GM12891 (cell line): ENCODE measurements at regions not wholly inside any gene's neighbourhood (a gene's known extent, or its start where the extent isn't known, plus 50 kb on each side); places are given as distances from the start of the nearest gene placed in this dataset.

Source experiments
- DNase-seq: peaks from one replicate; pipeline ENCODE4 v3.0.0; 2011; ENCODE audit warnings: low spot score; ENCODE audit not compliant: insufficient read length
- FAIRE-seq: peaks from 2 replicates; lab custom pipeline; 2011; peaks lifted over from hg19 to GRCh38; lab: Jason Lieb, UNC
- PAX5 ChIP-seq: IDR thresholded peaks from 2 replicates; pipeline ENCODE4 v1.6.1; 2011; ENCODE audit warnings: low read length, moderate library complexity, mild to moderate bottlenecking; ENCODE audit not compliant: insufficient read depth, severe bottlenecking
- POLR2A ChIP-seq: IDR thresholded peaks from 2 replicates; pipeline ENCODE4 v1.6.1; 2011; ENCODE audit warnings: low read depth, low read length, control low read depth
- POLR2AphosphoS5 ChIP-seq: IDR thresholded peaks from 2 replicates; pipeline ENCODE4 v1.6.1; 2011; ENCODE audit warnings: low read depth, low read length, control low read depth
- POU2F2 ChIP-seq: IDR thresholded peaks from 2 replicates; pipeline ENCODE4 v1.6.1; 2011; ENCODE audit warnings: low read depth, mild to moderate bottlenecking, control low read depth, low read length, moderate library complexity
- SPI1 ChIP-seq: IDR thresholded peaks from 2 replicates; pipeline ENCODE4 v1.6.1; 2011; ENCODE audit warnings: low read depth, low read length, control low read depth
- TAF1 ChIP-seq: IDR thresholded peaks from 2 replicates; pipeline ENCODE4 v1.6.1; 2011; ENCODE audit warnings: low read depth, low read length, control low read depth

DNA sequence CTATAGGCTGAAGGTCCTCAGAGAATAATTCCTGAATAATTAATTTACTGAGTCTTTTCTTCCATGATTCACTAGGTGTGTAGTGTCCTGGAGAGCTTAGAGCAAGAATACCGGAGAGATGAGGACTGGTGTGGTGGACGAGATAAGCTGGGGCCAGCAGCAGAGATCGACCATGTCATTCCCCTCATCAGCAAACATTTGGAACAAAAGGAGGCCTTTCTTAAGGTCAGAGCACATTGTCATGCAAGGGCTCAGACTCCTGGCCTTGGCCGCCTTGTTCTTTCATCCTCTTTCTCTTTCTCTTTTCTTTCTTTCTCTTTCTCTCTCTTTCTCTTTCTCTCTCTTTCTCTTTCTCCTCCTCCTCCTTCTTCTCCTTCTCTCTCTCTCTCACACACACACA is 291.4 kb upstream of the UMPS start:
- no peak for FAIRE-seq
- DNase-seq = no peak
- TF ChIP-seq POLR2A (no peak), TAF1 (no peak), SPI1 (no peak), POLR2AphosphoS5 (no peak)

GRCh38 chr3:124439603-124440002 is 290.6 kb upstream of the UMPS start:
- no peak for DNase-seq
- TF ChIP-seq TAF1 = no peak
- no peak for TF ChIP-seq POU2F2
- TF ChIP-seq PAX5 = no peak
- no peak for TF ChIP-seq POLR2AphosphoS5
- no peak for TF ChIP-seq SPI1
- no peak for TF ChIP-seq POLR2A
- no peak for FAIRE-seq

DNA sequence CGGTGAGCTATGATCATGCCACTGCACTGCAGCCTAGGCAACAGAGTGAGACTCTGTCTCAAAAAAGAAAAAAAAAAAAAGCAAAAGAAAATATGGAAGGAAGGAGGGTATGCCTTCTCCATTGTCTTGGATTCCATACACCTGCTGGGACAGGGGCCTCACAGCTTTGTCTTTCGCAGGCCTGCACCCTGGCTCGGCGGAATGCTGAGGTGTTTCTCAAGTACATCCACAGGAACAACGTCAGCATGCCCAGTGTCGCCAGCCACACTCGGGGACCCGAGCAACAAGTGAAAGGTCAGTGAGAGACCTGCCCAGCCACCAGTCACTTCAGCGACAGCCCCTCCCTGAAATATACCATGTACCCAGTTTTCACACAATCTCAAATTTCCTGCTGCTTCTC is 288.5 kb upstream of the UMPS start:
- FAIRE-seq (no peak), DNase-seq (no peak)
- TF ChIP-seq POLR2AphosphoS5 (no peak), PAX5 (no peak)

- no peak for DNase-seq
- FAIRE-seq = no peak
- TF ChIP-seq PAX5 (no peak), POU2F2 (no peak), TAF1 (no peak), SPI1 (no peak), POLR2AphosphoS5 (no peak), POLR2A (no peak)
Measured at GRCh38 chr3:124442463-124442862, 287.8 kb upstream of the UMPS start.

- FAIRE-seq = no peak
- TF ChIP-seq TAF1 (no peak), PAX5 (no peak), POLR2A (no peak), POU2F2 (no peak), SPI1 (no peak)
- no peak for DNase-seq
Measured at GRCh38 chr3:124443446-124443845, 286.8 kb upstream of the UMPS start.

DNA sequence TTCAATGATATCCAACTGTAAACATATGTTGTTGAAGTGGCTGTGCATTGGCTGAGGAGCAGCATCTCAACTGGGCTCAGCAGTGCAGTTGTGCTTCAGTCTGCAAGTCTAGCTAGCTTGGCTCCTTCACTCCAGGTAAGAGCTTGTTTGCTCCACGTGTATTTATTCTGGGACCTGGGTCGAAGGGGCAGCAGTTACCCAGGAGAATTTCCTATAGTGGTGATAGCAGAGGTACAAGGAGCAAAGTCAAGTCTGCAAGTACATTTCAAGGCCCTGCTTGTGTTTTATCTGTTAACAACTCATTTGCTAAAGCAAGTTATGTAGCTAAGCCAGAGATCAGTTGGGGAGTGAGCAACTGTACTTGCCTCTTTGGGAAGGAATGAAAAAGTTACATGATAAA is 286.2 kb upstream of the UMPS start:
- DNase-seq (no peak), FAIRE-seq (no peak)
- TF ChIP-seq POLR2A (no peak), TAF1 (no peak), PAX5 (no peak), POU2F2 (no peak), SPI1 (no peak), POLR2AphosphoS5 (no peak)

- no peak for TF ChIP-seq SPI1
- no peak for TF ChIP-seq TAF1
- TF ChIP-seq POU2F2 = no peak
- no peak for TF ChIP-seq PAX5
- TF ChIP-seq POLR2A = no peak
- no peak for DNase-seq
- FAIRE-seq = no peak
Measured at GRCh38 chr3:124444896-124445295, 285.4 kb upstream of the UMPS start.

DNA sequence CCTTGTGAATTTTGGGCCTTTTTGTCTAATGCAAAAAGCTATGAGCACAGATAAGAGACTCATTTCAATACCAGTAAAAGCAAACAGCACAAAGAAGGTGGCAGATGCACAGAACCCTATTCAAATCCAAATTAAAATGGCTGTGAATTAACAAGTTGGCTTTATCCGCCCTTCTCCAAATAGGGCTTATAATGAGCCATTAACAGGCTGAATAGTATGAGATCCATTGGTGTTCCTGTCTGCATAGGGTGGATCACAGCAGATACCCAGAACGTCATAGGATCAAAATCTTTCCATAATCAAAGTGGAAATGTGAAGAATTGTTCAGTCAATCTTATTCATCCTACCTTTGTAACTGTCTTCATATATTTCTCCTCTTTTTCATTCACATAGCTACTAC is 282.4 kb upstream of the UMPS start:
- FAIRE-seq = no peak

GRCh38 chr3:124448954-124449353 is 281.3 kb upstream of the UMPS start:
- TF ChIP-seq SPI1 (no peak), TAF1 (no peak), POU2F2 (no peak), POLR2AphosphoS5 (no peak)
- no peak for FAIRE-seq
- no peak for DNase-seq

More for the DNA sequence above, 282.4 kb upstream of the UMPS start:
- TF ChIP-seq PAX5 (no peak), TAF1 (no peak), POLR2A (no peak), POU2F2 (no peak), POLR2AphosphoS5 (no peak), SPI1 (no peak)
- no peak for DNase-seq

DNA sequence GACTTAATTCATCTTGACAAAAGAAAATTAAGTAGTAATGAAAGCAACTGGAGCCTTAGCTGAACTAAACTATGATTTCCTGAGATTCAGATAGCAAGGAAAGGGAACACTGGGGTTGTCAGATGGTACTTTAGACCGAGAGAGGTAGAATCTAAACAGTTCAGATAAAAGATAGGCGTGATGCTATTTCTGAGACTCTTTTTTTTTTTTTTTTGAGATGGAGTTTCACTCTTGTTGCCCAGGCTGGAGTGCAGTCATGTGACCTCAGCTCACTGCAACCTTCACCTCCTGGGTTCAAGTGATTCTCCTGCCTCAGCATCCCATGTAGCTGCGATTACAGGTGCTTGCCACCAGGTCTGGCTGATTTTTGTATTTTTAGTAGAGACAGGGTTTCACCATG is 279.9 kb upstream of the UMPS start:
- FAIRE-seq = no peak
- no peak for DNase-seq
- no peak for TF ChIP-seq TAF1
- TF ChIP-seq PAX5 = no peak
- no peak for TF ChIP-seq SPI1
- no peak for TF ChIP-seq POLR2AphosphoS5
- TF ChIP-seq POU2F2 = no peak
- no peak for TF ChIP-seq POLR2A
